ENCODE measurements at regions not wholly inside any gene's neighbourhood (a gene's known extent, or its start where the extent isn't known, plus 50 kb on each side); places are given as distances from the start of the nearest gene placed in this dataset.
A peak's percentile ranks its signal among the peaks of the same experiment; 100 is the strongest.

DNA sequence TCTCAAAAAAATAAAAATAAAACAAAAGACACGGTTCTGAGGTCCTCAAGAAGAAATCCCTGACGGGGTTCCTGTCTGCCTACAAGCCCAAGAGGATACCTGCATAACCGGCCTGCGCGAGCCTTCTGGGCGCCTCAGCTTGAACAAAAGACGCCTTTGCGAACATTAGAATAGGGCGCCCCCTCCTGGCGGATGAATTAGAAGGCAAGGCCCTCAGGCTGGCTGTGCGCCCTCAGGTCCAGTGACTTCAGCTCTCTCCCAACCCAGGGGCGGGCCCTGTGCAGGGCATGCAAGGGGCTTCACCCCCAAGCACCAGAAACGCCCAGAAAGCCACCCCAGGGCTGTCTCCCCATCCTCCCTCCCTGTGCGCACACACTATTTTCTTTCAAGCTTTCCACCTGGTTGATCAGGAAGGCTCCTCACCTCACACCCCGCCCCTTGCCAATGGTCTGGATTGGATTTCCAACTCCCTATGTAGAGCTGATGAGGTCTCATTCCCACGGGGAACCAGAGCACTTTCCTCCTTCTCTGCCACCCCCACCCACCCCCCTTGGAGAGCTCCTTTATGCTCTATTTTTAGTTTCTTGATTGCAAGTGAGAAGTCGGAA is 273.3 kb downstream of the BUD13 start:
- Histone ChIP-seq H3K36me3 (ENCODE audit: insufficient read depth, low read depth, low read length) (no peaks in the 10 kb centered on the region), H3K4me3 (ENCODE audit: low read length) (no peak overlapping the region), H3K27me3 (ENCODE audit: insufficient read depth, low read length) (peaks cover 40% of the 10 kb centered on the region), H3K9me3 (ENCODE audit: insufficient read depth, low read depth, low read length) (no peaks in the 10 kb centered on the region), H3K27ac (ENCODE audit: low read length) (no peak overlapping the region), H3K4me1 (ENCODE audit: insufficient read depth, low read length) (peaks cover 23% of the 10 kb centered on the region; the same call in 1 of the 2 replicates), H3K9ac (ENCODE audit: low read depth, low read length) (no peak overlapping the region)

GRCh38 chr11:116498161-116498560 is 274.6 kb downstream of the BUD13 start:
- Histone ChIP-seq H3K9me3 (ENCODE audit: insufficient read depth, low read depth, low read length) (no peaks in the 10 kb centered on the region), H3K4me1 (ENCODE audit: insufficient read depth, low read length) (peaks cover 23% of the 10 kb centered on the region; the same call in 1 of the 2 replicates), H3K36me3 (ENCODE audit: insufficient read depth, low read depth, low read length) (no peaks in the 10 kb centered on the region), H3K27ac (ENCODE audit: low read length) (no peak overlapping the region), H3K9ac (ENCODE audit: low read depth, low read length) (no peak overlapping the region), H3K4me3 (ENCODE audit: low read length) (no peak overlapping the region), H3K27me3 (ENCODE audit: insufficient read depth, low read length) (peaks cover 35% of the 10 kb centered on the region)

- Histone ChIP-seq H3K4me1 (ENCODE audit: insufficient read depth, low read length) (no peaks in the 10 kb centered on the region), H3K9me3 (ENCODE audit: insufficient read depth, low read depth, low read length) (no peaks in the 10 kb centered on the region), H3K27ac (ENCODE audit: low read length) (no peak overlapping the region), H3K27me3 (ENCODE audit: insufficient read depth, low read length) (peaks cover 24% of the 10 kb centered on the region), H3K4me3 (ENCODE audit: low read length) (no peak overlapping the region), H3K36me3 (ENCODE audit: insufficient read depth, low read depth, low read length) (no peaks in the 10 kb centered on the region), H3K9ac (ENCODE audit: low read depth, low read length) (no peak overlapping the region)
These were observed 280.2 kb downstream of the BUD13 start for GRCh38 chr11:116492600-116492999.

DNA sequence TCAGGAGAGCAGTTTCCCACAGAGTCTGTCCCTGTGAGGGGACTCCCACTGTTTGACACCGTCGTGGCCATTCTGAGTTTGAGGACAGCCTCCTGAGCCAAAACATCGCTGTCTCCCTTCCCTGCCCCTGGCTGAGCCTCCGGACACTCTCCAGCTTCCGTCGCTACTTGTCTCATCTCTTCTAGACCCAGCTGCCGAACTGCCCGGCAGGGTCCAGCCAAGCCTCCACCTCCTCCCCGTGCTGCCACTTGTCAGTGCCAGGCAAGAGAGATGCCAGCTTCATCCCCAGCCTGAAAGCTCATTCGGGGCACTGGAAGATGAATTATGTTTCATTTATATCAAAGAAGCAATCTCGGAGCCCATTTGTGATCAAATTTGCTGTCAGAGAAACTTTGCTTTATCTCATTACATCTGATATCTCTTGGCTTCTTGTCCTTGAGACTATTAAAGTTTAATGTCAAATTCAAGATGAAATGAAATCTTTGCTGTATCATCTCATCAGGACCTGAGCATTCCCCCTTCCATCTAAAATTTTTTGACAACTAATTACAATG is 283.9 kb downstream of the BUD13 start:
- Histone ChIP-seq H3K27ac (ENCODE audit: low read length) (no peak overlapping the region), H3K4me3 (ENCODE audit: low read length) (no peak overlapping the region), H3K27me3 (ENCODE audit: insufficient read depth, low read length) (peaks cover 34% of the 10 kb centered on the region), H3K4me1 (ENCODE audit: insufficient read depth, low read length) (no peaks in the 10 kb centered on the region), H3K9me3 (ENCODE audit: insufficient read depth, low read depth, low read length) (no peaks in the 10 kb centered on the region), H3K36me3 (ENCODE audit: insufficient read depth, low read depth, low read length) (no peaks in the 10 kb centered on the region), H3K9ac (ENCODE audit: low read depth, low read length) (no peak overlapping the region)

DNA sequence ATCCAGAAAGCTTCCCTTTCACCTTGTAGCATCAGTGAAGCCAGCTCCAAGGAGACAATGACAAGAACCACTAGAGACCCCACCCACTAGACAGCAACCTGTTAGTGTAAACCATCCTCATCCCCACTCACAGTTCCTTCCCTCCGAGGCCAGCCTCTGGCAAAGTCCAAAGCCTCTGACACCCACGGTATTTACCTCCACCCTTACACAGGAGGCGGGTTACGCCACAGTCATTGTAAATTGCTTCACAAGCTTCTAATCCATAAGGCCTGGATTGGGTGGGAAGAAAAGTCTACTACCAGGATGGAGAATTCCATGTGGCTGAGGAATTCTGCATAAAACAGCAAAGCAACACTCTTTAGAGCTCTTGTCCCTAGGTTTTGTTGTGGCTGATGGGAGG is 287.4 kb downstream of the BUD13 start:
- no peaks in the 10 kb centered on the region for H3K4me1 ChIP-seq (ENCODE audit: insufficient read depth, low read length)
- H3K4me3 ChIP-seq (ENCODE audit: low read length) = no peak overlapping the region
- H3K9me3 ChIP-seq (ENCODE audit: insufficient read depth, low read depth, low read length) = no peaks in the 10 kb centered on the region
- H3K36me3 ChIP-seq (ENCODE audit: insufficient read depth, low read depth, low read length) = no peaks in the 10 kb centered on the region
- H3K9ac ChIP-seq (ENCODE audit: low read depth, low read length) = no peak overlapping the region
- H3K27ac ChIP-seq (ENCODE audit: low read length) = no peak overlapping the region
- H3K27me3 ChIP-seq (ENCODE audit: insufficient read depth, low read length) = peaks cover 34% of the 10 kb centered on the region

GRCh38 chr11:116482716-116483115 is 290.1 kb downstream of the BUD13 start:
- Histone ChIP-seq H3K27ac (ENCODE audit: low read length) (no peak overlapping the region), H3K4me1 (ENCODE audit: insufficient read depth, low read length) (no peaks in the 10 kb centered on the region), H3K9ac (ENCODE audit: low read depth, low read length) (no peak overlapping the region), H3K9me3 (ENCODE audit: insufficient read depth, low read depth, low read length) (no peaks in the 10 kb centered on the region), H3K27me3 (ENCODE audit: insufficient read depth, low read length) (peaks cover 10% of the 10 kb centered on the region), H3K36me3 (ENCODE audit: insufficient read depth, low read depth, low read length) (no peaks in the 10 kb centered on the region), H3K4me3 (ENCODE audit: low read length) (no peak overlapping the region)

GRCh38 chr11:116481126-116481675 is 291.6 kb downstream of the BUD13 start:
- no peaks in the 10 kb centered on the region for H3K4me1 ChIP-seq (ENCODE audit: insufficient read depth, low read length)
- no peak overlapping the region for H3K9ac ChIP-seq (ENCODE audit: low read depth, low read length)
- H3K4me3 ChIP-seq (ENCODE audit: low read length) = no peak overlapping the region
- H3K9me3 ChIP-seq (ENCODE audit: insufficient read depth, low read depth, low read length) = no peaks in the 10 kb centered on the region
- no peaks in the 10 kb centered on the region for H3K36me3 ChIP-seq (ENCODE audit: insufficient read depth, low read depth, low read length)
- peaks cover 17% of the 10 kb centered on the region for H3K27me3 ChIP-seq (ENCODE audit: insufficient read depth, low read length)
- no peak overlapping the region for H3K27ac ChIP-seq (ENCODE audit: low read length)

DNA sequence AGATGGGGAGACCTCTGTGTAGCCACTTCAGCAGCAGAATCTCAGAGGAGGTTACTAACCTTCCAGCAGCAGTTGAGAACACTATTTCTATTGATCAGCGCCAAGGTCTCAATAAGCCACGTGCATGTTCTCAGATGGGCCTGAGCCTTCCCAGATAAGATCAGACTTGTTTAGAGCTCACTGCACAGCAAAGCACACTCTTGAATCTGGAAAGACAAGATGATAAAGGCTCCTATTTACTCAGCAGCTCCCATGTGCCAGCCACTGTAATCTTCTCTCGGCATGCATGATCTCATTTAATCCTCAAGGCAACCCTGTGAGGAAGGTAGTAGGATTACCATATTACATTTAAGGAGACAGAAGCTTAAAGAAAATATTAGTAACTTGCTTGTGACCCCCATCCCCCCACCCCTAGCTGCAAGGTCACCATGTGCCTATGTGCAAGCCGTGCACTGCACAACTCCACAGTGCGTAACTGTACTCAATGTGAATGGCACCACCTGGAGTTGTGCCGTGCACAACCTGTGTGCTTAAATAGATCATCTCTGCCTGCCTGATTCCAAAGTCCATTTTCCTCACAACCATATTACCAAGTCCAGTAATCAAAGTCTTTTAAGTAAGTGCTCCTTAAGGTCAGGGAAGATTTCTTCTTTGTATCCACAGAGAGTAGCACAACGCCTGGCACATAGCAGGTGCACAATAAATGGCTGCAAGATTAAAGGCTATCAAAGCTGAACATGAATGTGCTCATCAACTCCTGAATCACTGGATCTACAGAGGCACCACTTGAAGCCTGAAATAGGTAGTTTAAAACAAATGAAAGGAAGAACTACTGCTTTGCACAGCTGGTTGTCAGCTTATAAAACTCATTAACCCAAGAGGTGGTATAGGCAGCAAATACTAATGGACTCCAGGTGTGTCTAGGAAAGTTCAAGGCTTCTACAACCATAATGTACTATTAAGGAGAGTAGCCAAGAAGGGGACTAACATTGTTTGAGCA is 293.8 kb downstream of the BUD13 start:
- H3K36me3 ChIP-seq (ENCODE audit: insufficient read depth, low read depth, low read length) = no peaks in the 10 kb centered on the region
- no peaks in the 10 kb centered on the region for H3K9me3 ChIP-seq (ENCODE audit: insufficient read depth, low read depth, low read length)
- peaks cover 14% of the 10 kb centered on the region for H3K27me3 ChIP-seq (ENCODE audit: insufficient read depth, low read length)
- H3K4me1 ChIP-seq (ENCODE audit: insufficient read depth, low read length) = peaks cover under 1% of the 10 kb centered on the region; the same call in 1 of the 2 replicates
- H3K4me3 ChIP-seq (ENCODE audit: low read length) = no peak overlapping the region
- no peak overlapping the region for H3K9ac ChIP-seq (ENCODE audit: low read depth, low read length)
- no peak overlapping the region for H3K27ac ChIP-seq (ENCODE audit: low read length)

- H3K36me3 ChIP-seq (ENCODE audit: insufficient read depth, low read depth, low read length) = no peaks in the 10 kb centered on the region
- no peak overlapping the region for H3K4me3 ChIP-seq (ENCODE audit: low read length)
- H3K9ac ChIP-seq (ENCODE audit: low read depth, low read length) = no peak overlapping the region
These were observed 294.6 kb downstream of the BUD13 start for GRCh38 chr11:116478205-116478604.

GRCh38 chr11:116473790-116474346 is 298.9 kb downstream of the BUD13 start:
- Histone ChIP-seq H3K27ac (ENCODE audit: low read length) (no peak overlapping the region), H3K9ac (ENCODE audit: low read depth, low read length) (no peak overlapping the region), H3K36me3 (ENCODE audit: insufficient read depth, low read depth, low read length) (no peaks in the 10 kb centered on the region), H3K27me3 (ENCODE audit: insufficient read depth, low read length) (peaks cover 14% of the 10 kb centered on the region), H3K4me3 (ENCODE audit: low read length) (peak overlapping the region; percentile 4; the same call in 1 of the 2 replicates), H3K9me3 (ENCODE audit: insufficient read depth, low read depth, low read length) (peaks cover 4% of the 10 kb centered on the region), H3K4me1 (ENCODE audit: insufficient read depth, low read length) (peaks cover 15% of the 10 kb centered on the region; the same call in 1 of the 2 replicates)

More at GRCh38 chr11:116478205-116478604, 294.6 kb downstream of the BUD13 start:
- Histone ChIP-seq H3K27me3 (ENCODE audit: insufficient read depth, low read length) (peaks cover 14% of the 10 kb centered on the region), H3K9me3 (ENCODE audit: insufficient read depth, low read depth, low read length) (no peaks in the 10 kb centered on the region), H3K4me1 (ENCODE audit: insufficient read depth, low read length) (peaks cover 8% of the 10 kb centered on the region; the same call in 1 of the 2 replicates), H3K27ac (ENCODE audit: low read length) (no peak overlapping the region)

DNA sequence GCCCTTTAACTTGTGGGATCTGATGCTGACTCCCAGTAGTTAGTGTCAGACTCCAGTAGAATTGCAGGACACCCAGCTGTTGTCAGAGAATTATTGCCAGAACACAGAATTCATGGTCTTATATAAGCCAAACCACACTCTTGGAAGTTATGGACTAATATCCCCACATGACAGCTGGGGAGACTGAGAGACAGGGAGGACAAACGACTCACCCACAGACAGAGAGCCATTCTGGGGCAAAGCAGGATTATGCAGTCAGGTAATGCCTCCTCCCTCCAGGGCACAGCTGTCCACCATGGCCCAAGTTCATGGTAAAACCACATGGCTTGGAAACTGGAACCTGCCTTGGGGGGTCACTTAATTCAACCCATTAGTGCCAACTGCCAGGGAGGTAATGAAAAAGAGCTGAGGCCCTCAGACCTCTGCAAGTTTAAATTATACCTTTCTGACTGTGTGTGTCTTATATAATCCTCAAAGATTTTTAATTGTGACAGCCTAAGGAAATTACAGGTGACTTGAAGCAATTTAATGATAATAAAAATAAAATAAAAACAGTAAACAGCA is 299.5 kb downstream of the BUD13 start:
- H3K27me3 ChIP-seq (ENCODE audit: insufficient read depth, low read length) = peaks cover 14% of the 10 kb centered on the region
- no peak overlapping the region for H3K27ac ChIP-seq (ENCODE audit: low read length)
- H3K36me3 ChIP-seq (ENCODE audit: insufficient read depth, low read depth, low read length) = no peaks in the 10 kb centered on the region
- no peak overlapping the region for H3K9ac ChIP-seq (ENCODE audit: low read depth, low read length)
- no peak overlapping the region for H3K4me3 ChIP-seq (ENCODE audit: low read length)
- H3K9me3 ChIP-seq (ENCODE audit: insufficient read depth, low read depth, low read length) = peaks cover 4% of the 10 kb centered on the region
- peaks cover 15% of the 10 kb centered on the region; the same call in 1 of the 2 replicates for H3K4me1 ChIP-seq (ENCODE audit: insufficient read depth, low read length)

Measured in iPS-20b (cell line).